ENCODE measurements at regions not wholly inside any gene's neighbourhood (a gene's known extent, or its start where the extent isn't known, plus 50 kb on each side); places are given as distances from the start of the nearest gene placed in this dataset.

GRCh38 chr5:175211956-175212756, 231.8 kb downstream of the DRD1 start:
- Mint-ChIP-seq H3K27me3 (no peaks in the 10 kb centered on the region), H3K36me3 (ENCODE audit: low read depth) (no peaks in the 10 kb centered on the region), H3K27ac (no peak overlapping the region), H3K4me1 (no peaks in the 10 kb centered on the region), H3K4me3 (no peak overlapping the region), H3K9me3 (no peaks in the 10 kb centered on the region)
- ChIA-PET POLR2A (no interaction called here), CTCF (no interaction called here)
- DNase-seq, result no peak

- H3K36me3 Mint-ChIP-seq (ENCODE audit: low read depth), result no peaks in the 10 kb centered on the region
- H3K4me3 Mint-ChIP-seq, result no peak overlapping the region
- H3K4me1 Mint-ChIP-seq, result no peaks in the 10 kb centered on the region
- no peaks in the 10 kb centered on the region for H3K9me3 Mint-ChIP-seq
- ChIA-PET CTCF (no interaction called here), POLR2A (no interaction called here)
- no peak for DNase-seq
- no peaks in the 10 kb centered on the region for H3K27me3 Mint-ChIP-seq
- no peak overlapping the region for H3K27ac Mint-ChIP-seq
Observed at GRCh38 chr5:175207321-175208040, 236.5 kb downstream of the DRD1 start.

- no peak overlapping the region for H3K27ac Mint-ChIP-seq
- POLR2A ChIA-PET, result no interaction called here
- no peak overlapping the region for H3K4me3 Mint-ChIP-seq
- H3K4me1 Mint-ChIP-seq, result no peaks in the 10 kb centered on the region
- no peaks in the 10 kb centered on the region for H3K27me3 Mint-ChIP-seq
- no peaks in the 10 kb centered on the region for H3K9me3 Mint-ChIP-seq
- no peak for DNase-seq
- no peaks in the 10 kb centered on the region for H3K36me3 Mint-ChIP-seq (ENCODE audit: low read depth)
- CTCF ChIA-PET, result no interaction called here
Observed at GRCh38 chr5:175206669-175207068, 237.3 kb downstream of the DRD1 start.

- Mint-ChIP-seq H3K9me3 (no peaks in the 10 kb centered on the region), H3K36me3 (ENCODE audit: low read depth) (no peaks in the 10 kb centered on the region), H3K27me3 (no peaks in the 10 kb centered on the region), H3K4me1 (no peaks in the 10 kb centered on the region), H3K4me3 (no peak overlapping the region), H3K27ac (no peak overlapping the region)
- no peak for DNase-seq
- ChIA-PET CTCF (no interaction called here), POLR2A (no interaction called here)
Observed at GRCh38 chr5:175202463-175203068, 241.4 kb downstream of the DRD1 start.

GRCh38 chr5:175201393-175201792, 242.6 kb downstream of the DRD1 start:
- Mint-ChIP-seq H3K27me3 (no peaks in the 10 kb centered on the region), H3K9me3 (no peaks in the 10 kb centered on the region), H3K27ac (no peak overlapping the region), H3K4me3 (no peak overlapping the region), H3K4me1 (no peaks in the 10 kb centered on the region), H3K36me3 (ENCODE audit: low read depth) (no peaks in the 10 kb centered on the region)
- ChIA-PET CTCF (no interaction called here), POLR2A (no interaction called here)
- no peak for DNase-seq

- Mint-ChIP-seq H3K4me3 (no peak overlapping the region), H3K4me1 (no peaks in the 10 kb centered on the region), H3K36me3 (ENCODE audit: low read depth) (no peaks in the 10 kb centered on the region), H3K27ac (no peak overlapping the region), H3K9me3 (no peaks in the 10 kb centered on the region), H3K27me3 (no peaks in the 10 kb centered on the region)
- DNase-seq, result no peak
- CTCF ChIA-PET, result no interaction called here
- POLR2A ChIA-PET, result no interaction called here
Observed at GRCh38 chr5:175195698-175196656, 248.0 kb downstream of the DRD1 start.

- DNase-seq, result no peak
- no peaks in the 10 kb centered on the region for H3K4me1 Mint-ChIP-seq
- no peaks in the 10 kb centered on the region for H3K36me3 Mint-ChIP-seq (ENCODE audit: low read depth)
- H3K27me3 Mint-ChIP-seq, result no peaks in the 10 kb centered on the region
- ChIA-PET CTCF (no interaction called here), POLR2A (no interaction called here)
- H3K4me3 Mint-ChIP-seq, result no peak overlapping the region
- H3K9me3 Mint-ChIP-seq, result no peaks in the 10 kb centered on the region
- H3K27ac Mint-ChIP-seq, result no peak overlapping the region
Observed at GRCh38 chr5:175181331-175181730, 262.7 kb downstream of the DRD1 start.

GRCh38 chr5:175170899-175171298, 273.1 kb downstream of the DRD1 start:
- H3K4me3 Mint-ChIP-seq, result no peak overlapping the region
- no peaks in the 10 kb centered on the region for H3K36me3 Mint-ChIP-seq (ENCODE audit: low read depth)
- ChIA-PET CTCF (no interaction called here), POLR2A (no interaction called here)
- no peaks in the 10 kb centered on the region for H3K4me1 Mint-ChIP-seq
- DNase-seq, result no peak
- peaks cover 2% of the 10 kb centered on the region for H3K27me3 Mint-ChIP-seq
- H3K27ac Mint-ChIP-seq, result no peak overlapping the region
- no peaks in the 10 kb centered on the region for H3K9me3 Mint-ChIP-seq

GRCh38 chr5:175168882-175169507, 275.0 kb downstream of the DRD1 start:
- Mint-ChIP-seq H3K36me3 (ENCODE audit: low read depth) (no peaks in the 10 kb centered on the region), H3K9me3 (no peaks in the 10 kb centered on the region), H3K4me1 (no peaks in the 10 kb centered on the region), H3K4me3 (no peak overlapping the region), H3K27ac (no peak overlapping the region), H3K27me3 (peaks cover 2% of the 10 kb centered on the region)
- DNase-seq, result no peak
- ChIA-PET POLR2A (no interaction called here), CTCF (no interaction called here)

GRCh38 chr5:175166026-175166425, 278.0 kb downstream of the DRD1 start:
- Mint-ChIP-seq H3K27me3 (no peaks in the 10 kb centered on the region), H3K4me1 (no peaks in the 10 kb centered on the region), H3K27ac (no peak overlapping the region), H3K36me3 (ENCODE audit: low read depth) (no peaks in the 10 kb centered on the region), H3K9me3 (no peaks in the 10 kb centered on the region), H3K4me3 (no peak overlapping the region)
- no peak for DNase-seq
- ChIA-PET POLR2A (no interaction called here), CTCF (no interaction called here)

GRCh38 chr5:175163586-175164275, 280.3 kb downstream of the DRD1 start:
- POLR2A ChIA-PET, result no interaction called here
- Mint-ChIP-seq H3K36me3 (ENCODE audit: low read depth) (no peaks in the 10 kb centered on the region), H3K9me3 (no peaks in the 10 kb centered on the region), H3K27ac (no peak overlapping the region), H3K4me3 (no peak overlapping the region), H3K4me1 (no peaks in the 10 kb centered on the region), H3K27me3 (no peaks in the 10 kb centered on the region)
- CTCF ChIA-PET, result no interaction called here
- no peak for DNase-seq

GRCh38 chr5:175162036-175162435, 281.9 kb downstream of the DRD1 start:
- Mint-ChIP-seq H3K36me3 (ENCODE audit: low read depth) (no peaks in the 10 kb centered on the region), H3K4me3 (no peak overlapping the region), H3K27ac (no peak overlapping the region), H3K4me1 (no peaks in the 10 kb centered on the region), H3K27me3 (no peaks in the 10 kb centered on the region), H3K9me3 (no peaks in the 10 kb centered on the region)
- no peak for DNase-seq
- POLR2A ChIA-PET, result no interaction called here
- CTCF ChIA-PET, result no interaction called here

All from activated CD4-positive, alpha-beta T cell treated with anti-CD3 and anti-CD28 coated beads, Interleukin-2, amount 10 ng/mL, durations not matched to agents 7 days and 5 days (primary cell).